Panc1 (cell line): ENCODE measurements at regions not wholly inside any gene's neighbourhood (a gene's known extent, or its start where the extent isn't known, plus 50 kb on each side); places are given as distances from the start of the nearest gene placed in this dataset.

Experiments used
- ATAC-seq: fragments of 200-7000 bp; cut with Tn5 transposase; 2 replicates; pipeline ENCODE4 v1.9.1; 2020; ENCODE audit warnings: mild to moderate bottlenecking, moderate library complexity
- BruUV-seq: library from RNA; stranded (reverse); fragments of 400-500 nt; replicated peaks from 2 replicates; lab custom pipeline; 2021; lab: Mats Ljungman, UMichigan
- CTCF ChIA-PET: fragments of 300-600 bp; sonication (Branson Sonifier 250); formaldehyde crosslinking; loops from one replicate; lab custom pipeline; 2022; ENCODE audit warnings: antibody characterized with exemption; lab: Charles Lee
- POLR2A ChIA-PET: fragments of 300-600 bp; sonication (Branson Sonifier 250); formaldehyde crosslinking; loops from one replicate; lab custom pipeline; 2022; ENCODE audit warnings: antibody characterized with exemption; lab: Charles Lee
- DNase-seq: peaks from one replicate; pipeline ENCODE4 v3.0.0-alpha.2; 2010; ENCODE audit warnings: low read depth, low spot score
- H3K27ac ChIP-seq: 2 replicates; pipeline ENCODE4 v1.5.1; 2011; ENCODE audit warnings: mild to moderate bottlenecking, low read length, inconsistent platforms
- H3K27me3 ChIP-seq: fragments of 200-500 bp; sonication (Bioruptor generic); 2 replicates; pipeline ENCODE4 v1.6.0; 2014; ENCODE audit warnings: low read length, inconsistent platforms; ENCODE audit not compliant: control insufficient read depth, insufficient read depth
- H3K36me3 ChIP-seq: fragments of 200-500 bp; sonication (Bioruptor generic); 2 replicates; pipeline ENCODE4 v1.5.1; 2014; ENCODE audit warnings: inconsistent platforms, mild to moderate bottlenecking, low read length, moderate library complexity; ENCODE audit not compliant: control insufficient read depth, insufficient read depth
- H3K4me1 ChIP-seq: 2 replicates; pipeline ENCODE4 v1.5.1; 2011; ENCODE audit warnings: inconsistent platforms, mild to moderate bottlenecking, low read length, moderate library complexity; ENCODE audit not compliant: control insufficient read depth, insufficient read depth
- H3K4me3 ChIP-seq, 2 experiments: 2 replicates each; pipeline ENCODE4 v1.5.1; 2011 to 2012; ENCODE audit warnings: low read depth in 2 of 2, low read length in 2 of 2, mild to moderate bottlenecking in 2 of 2, inconsistent platforms in 1 of 2, moderate library complexity in 1 of 2
- H3K9me3 ChIP-seq: fragments of 200-500 bp; sonication (Bioruptor generic); 2 replicates; pipeline ENCODE4 v1.5.1; 2014; ENCODE audit warnings: low read depth, mild to moderate bottlenecking, inconsistent platforms, low read length, moderate library complexity; ENCODE audit not compliant: control insufficient read depth, insufficient read depth
- POLR2AphosphoS5 ChIP-seq: IDR thresholded peaks from 2 replicates; pipeline ENCODE4 v1.6.1; 2012; ENCODE audit warnings: mild to moderate bottlenecking, low read depth, low read length, moderate library complexity
- SIN3A ChIP-seq: IDR thresholded peaks from 2 replicates; pipeline ENCODE4 v1.6.1; 2012; ENCODE audit warnings: low read depth, mild to moderate bottlenecking, low read length, moderate library complexity, borderline replicate concordance; ENCODE audit not compliant: insufficient read depth
- TCF7L2 ChIP-seq: IDR thresholded peaks from 2 replicates; pipeline ENCODE4 v1.6.1; 2011; ENCODE audit warnings: mild to moderate bottlenecking, low read depth, low read length, inconsistent platforms
- in situ Hi-C: cut with HindIII; loops from 2 replicates; pipeline ENCODE4 v1.10.0; 2016; ENCODE audit warnings: low sequenced_read_pairs, low pct_unique_long_range_greater_than_20kb
- intact Hi-C: fragments of 100-400 bp; cut with micrococcal nuclease; formaldehyde crosslinking; loops from one replicate; pipeline ENCODE4 v1.10.0; 2022; ENCODE audit not compliant: unreplicated experiment
- TF ChIP-seq, protein P1 (sequence below): fragments of 450-650 bp; IDR thresholded peaks from 2 replicates; pipeline ENCODE4 v1.5.1; 2017; ENCODE audit warnings: mild to moderate bottlenecking
- TF ChIP-seq, protein P2 (sequence below), 2 experiments: IDR thresholded peaks; 2 replicates each; pipeline ENCODE4 v1.6.1; 2011 to 2012; ENCODE audit warnings: low read depth in 2 of 2, control low read depth in 1 of 2, low read length in 1 of 2, mild to moderate bottlenecking in 1 of 2, moderate library complexity in 1 of 2; ENCODE audit not compliant: insufficient read depth in 1 of 2

DNA sequence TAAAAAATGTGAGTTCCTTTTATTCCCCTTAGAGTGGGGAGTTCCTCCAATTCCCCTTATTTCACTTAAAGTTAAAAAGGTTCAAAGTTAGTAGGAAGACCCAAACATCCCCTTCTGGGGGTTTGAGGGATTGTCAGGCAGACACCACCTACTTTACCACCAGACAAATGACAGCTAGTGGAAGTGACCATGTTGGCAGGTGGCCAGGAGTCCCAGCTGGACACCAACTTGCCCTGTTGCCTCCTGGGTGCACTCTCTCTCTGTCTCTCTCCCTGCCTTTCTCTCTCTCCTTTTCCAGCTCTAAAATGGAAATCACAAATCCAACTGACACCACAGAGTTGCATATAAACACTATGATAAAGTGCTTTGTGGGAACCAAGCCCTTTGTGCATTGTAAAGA lies 307.7 kb upstream of the TLE4 start:
- TF ChIP-seq, protein P1, sequence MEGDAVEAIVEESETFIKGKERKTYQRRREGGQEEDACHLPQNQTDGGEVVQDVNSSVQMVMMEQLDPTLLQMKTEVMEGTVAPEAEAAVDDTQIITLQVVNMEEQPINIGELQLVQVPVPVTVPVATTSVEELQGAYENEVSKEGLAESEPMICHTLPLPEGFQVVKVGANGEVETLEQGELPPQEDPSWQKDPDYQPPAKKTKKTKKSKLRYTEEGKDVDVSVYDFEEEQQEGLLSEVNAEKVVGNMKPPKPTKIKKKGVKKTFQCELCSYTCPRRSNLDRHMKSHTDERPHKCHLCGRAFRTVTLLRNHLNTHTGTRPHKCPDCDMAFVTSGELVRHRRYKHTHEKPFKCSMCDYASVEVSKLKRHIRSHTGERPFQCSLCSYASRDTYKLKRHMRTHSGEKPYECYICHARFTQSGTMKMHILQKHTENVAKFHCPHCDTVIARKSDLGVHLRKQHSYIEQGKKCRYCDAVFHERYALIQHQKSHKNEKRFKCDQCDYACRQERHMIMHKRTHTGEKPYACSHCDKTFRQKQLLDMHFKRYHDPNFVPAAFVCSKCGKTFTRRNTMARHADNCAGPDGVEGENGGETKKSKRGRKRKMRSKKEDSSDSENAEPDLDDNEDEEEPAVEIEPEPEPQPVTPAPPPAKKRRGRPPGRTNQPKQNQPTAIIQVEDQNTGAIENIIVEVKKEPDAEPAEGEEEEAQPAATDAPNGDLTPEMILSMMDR, result no peak
- ATAC-seq (no peak), DNase-seq (no peak)
- BruUV-seq, result no TSS peak
- no peaks in the 10 kb centered on the region for H3K36me3 ChIP-seq
- H3K4me1 ChIP-seq, result no peaks in the 10 kb centered on the region
- ChIA-PET POLR2A (no interaction called here), CTCF (no interaction called here)
- in situ Hi-C loops, result no loop called here
- H3K9me3 ChIP-seq, result no peaks in the 10 kb centered on the region
- no peak overlapping the region for H3K27ac ChIP-seq
- H3K4me3 ChIP-seq, result no peak overlapping the region
- no peaks in the 10 kb centered on the region for H3K27me3 ChIP-seq
- intact Hi-C loops, result no loop called here

DNA sequence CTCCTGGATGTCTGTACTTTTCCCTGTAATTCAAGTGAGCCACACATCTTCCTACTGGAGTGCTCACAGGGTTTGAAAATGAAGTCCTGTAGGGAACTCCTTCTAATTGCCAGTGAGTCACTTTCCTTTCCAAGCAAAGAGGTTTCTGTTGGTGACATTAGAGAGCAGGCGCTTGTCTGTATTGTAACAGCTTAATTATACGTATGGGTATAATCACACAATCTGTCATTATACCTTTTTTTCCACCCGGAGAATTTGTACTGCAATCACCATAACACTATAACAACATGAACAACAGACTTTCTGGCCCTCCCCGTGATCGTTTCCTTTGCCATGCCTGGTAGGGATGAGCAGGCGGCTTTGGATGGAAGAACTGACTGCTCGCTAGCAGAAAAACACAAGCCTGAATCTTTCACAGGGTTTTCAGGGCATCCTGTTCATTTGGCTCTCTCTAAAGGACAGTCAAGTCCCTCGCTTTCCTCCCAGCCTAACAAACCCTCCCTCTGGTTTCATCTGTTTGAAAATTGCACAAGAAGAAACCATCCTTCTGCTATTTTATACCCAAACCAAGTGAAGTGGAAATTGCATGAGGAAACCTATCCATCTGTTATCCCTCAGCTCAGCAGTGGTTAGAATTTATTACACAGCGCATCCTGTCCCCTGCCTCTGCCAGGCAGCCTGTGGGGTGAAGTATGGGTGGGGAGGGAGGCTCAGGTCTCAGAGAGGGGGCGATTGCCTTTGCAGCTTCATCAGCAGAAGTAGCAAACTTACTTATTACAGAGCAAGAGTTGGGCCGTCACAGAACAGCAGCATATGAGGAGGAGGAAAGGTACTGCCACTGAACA lies 307.0 kb upstream of the TLE4 start:
- no peak for DNase-seq
- H3K27me3 ChIP-seq, result no peaks in the 10 kb centered on the region
- H3K27ac ChIP-seq, result no peak overlapping the region
- no peaks in the 10 kb centered on the region for H3K4me1 ChIP-seq
- CTCF ChIA-PET, result no interaction called here
- no peak for ATAC-seq
- intact Hi-C loops (no loop called here), in situ Hi-C loops (no loop called here)
- BruUV-seq, result no TSS peak
- no peaks in the 10 kb centered on the region for H3K36me3 ChIP-seq
- H3K9me3 ChIP-seq, result no peaks in the 10 kb centered on the region
- POLR2A ChIA-PET, result no interaction called here
- H3K4me3 ChIP-seq, result no peak overlapping the region
- TF ChIP-seq TCF7L2 (no peak), SIN3A (no peak), POLR2AphosphoS5 (no peak)
- TF ChIP-seq, protein P1, result no peak
- TF ChIP-seq, protein P2, sequence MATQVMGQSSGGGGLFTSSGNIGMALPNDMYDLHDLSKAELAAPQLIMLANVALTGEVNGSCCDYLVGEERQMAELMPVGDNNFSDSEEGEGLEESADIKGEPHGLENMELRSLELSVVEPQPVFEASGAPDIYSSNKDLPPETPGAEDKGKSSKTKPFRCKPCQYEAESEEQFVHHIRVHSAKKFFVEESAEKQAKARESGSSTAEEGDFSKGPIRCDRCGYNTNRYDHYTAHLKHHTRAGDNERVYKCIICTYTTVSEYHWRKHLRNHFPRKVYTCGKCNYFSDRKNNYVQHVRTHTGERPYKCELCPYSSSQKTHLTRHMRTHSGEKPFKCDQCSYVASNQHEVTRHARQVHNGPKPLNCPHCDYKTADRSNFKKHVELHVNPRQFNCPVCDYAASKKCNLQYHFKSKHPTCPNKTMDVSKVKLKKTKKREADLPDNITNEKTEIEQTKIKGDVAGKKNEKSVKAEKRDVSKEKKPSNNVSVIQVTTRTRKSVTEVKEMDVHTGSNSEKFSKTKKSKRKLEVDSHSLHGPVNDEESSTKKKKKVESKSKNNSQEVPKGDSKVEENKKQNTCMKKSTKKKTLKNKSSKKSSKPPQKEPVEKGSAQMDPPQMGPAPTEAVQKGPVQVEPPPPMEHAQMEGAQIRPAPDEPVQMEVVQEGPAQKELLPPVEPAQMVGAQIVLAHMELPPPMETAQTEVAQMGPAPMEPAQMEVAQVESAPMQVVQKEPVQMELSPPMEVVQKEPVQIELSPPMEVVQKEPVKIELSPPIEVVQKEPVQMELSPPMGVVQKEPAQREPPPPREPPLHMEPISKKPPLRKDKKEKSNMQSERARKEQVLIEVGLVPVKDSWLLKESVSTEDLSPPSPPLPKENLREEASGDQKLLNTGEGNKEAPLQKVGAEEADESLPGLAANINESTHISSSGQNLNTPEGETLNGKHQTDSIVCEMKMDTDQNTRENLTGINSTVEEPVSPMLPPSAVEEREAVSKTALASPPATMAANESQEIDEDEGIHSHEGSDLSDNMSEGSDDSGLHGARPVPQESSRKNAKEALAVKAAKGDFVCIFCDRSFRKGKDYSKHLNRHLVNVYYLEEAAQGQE (IDR thresholded peaks at IDR 0.05; ENCODE audit: insufficient read depth in 1 of 2, low read depth in 2 of 2, low read length in 1 of 2), result no peak
